ENCODE measurements at regions not wholly inside any gene's neighbourhood (a gene's known extent, or its start where the extent isn't known, plus 50 kb on each side); places are given as distances from the start of the nearest gene placed in this dataset.

- ATAC-seq = no peak
- CTCF ChIA-PET = no interaction called here
- peaks cover 19% of the 10 kb centered on the region for H3K9me3 Mint-ChIP-seq
Measured at GRCh38 chr1:177772386-177772960, 197.4 kb downstream of the SEC16B start.

GRCh38 chr1:177771688-177772087, 198.2 kb downstream of the SEC16B start:
- H3K27me3 Mint-ChIP-seq = no peaks in the 10 kb centered on the region
- no peak for TF ChIP-seq CTCF (IDR thresholded peaks at IDR 0.05)
- no peak overlapping the region for H3K27ac Mint-ChIP-seq
- H3K9me3 Mint-ChIP-seq = peaks cover 19% of the 10 kb centered on the region
- intact Hi-C loops (cut with micrococcal nuclease) = no loop called here
- POLR2A ChIA-PET = no interaction called here
- DNase-seq (no peak), ATAC-seq (no peak)
- H3K36me3 Mint-ChIP-seq (ENCODE audit: low read depth) = no peaks in the 10 kb centered on the region
- no peak overlapping the region for H3K4me3 Mint-ChIP-seq
- CTCF ChIA-PET = no interaction called here
- H3K4me1 Mint-ChIP-seq (ENCODE audit: low read depth) = no peaks in the 10 kb centered on the region

More at GRCh38 chr1:177772386-177772960, 197.4 kb downstream of the SEC16B start:
- POLR2A ChIA-PET = no interaction called here
- no peak overlapping the region for H3K4me3 Mint-ChIP-seq
- H3K27ac Mint-ChIP-seq = no peak overlapping the region
- no peaks in the 10 kb centered on the region for H3K4me1 Mint-ChIP-seq (ENCODE audit: low read depth)
- TF ChIP-seq CTCF (IDR thresholded peaks at IDR 0.05) = no peak
- no peaks in the 10 kb centered on the region for H3K36me3 Mint-ChIP-seq (ENCODE audit: low read depth)
- intact Hi-C loops (cut with micrococcal nuclease) = no loop called here
- no peak for DNase-seq
- H3K27me3 Mint-ChIP-seq = no peaks in the 10 kb centered on the region

GRCh38 chr1:177770096-177770495, 199.8 kb downstream of the SEC16B start:
- CTCF ChIA-PET = no interaction called here
- no peak for DNase-seq
- no peak overlapping the region for H3K27ac Mint-ChIP-seq

GRCh38 chr1:177755851-177756560, 213.9 kb downstream of the SEC16B start:
- DNase-seq (no peak), ATAC-seq (no peak)
- peaks cover 5% of the 10 kb centered on the region for H3K9me3 Mint-ChIP-seq
- H3K27ac Mint-ChIP-seq = no peak overlapping the region
- POLR2A ChIA-PET = no interaction called here
- CTCF ChIA-PET = no interaction called here
- TF ChIP-seq CTCF (IDR thresholded peaks at IDR 0.05) = no peak
- H3K4me3 Mint-ChIP-seq = no peak overlapping the region
- no peaks in the 10 kb centered on the region for H3K36me3 Mint-ChIP-seq (ENCODE audit: low read depth)
- H3K4me1 Mint-ChIP-seq (ENCODE audit: low read depth) = no peaks in the 10 kb centered on the region
- intact Hi-C loops (cut with micrococcal nuclease) = no loop called here
- H3K27me3 Mint-ChIP-seq = no peaks in the 10 kb centered on the region

More at GRCh38 chr1:177770096-177770495, 199.8 kb downstream of the SEC16B start:
- Mint-ChIP-seq H3K4me3 (no peak overlapping the region), H3K27me3 (no peaks in the 10 kb centered on the region), H3K36me3 (ENCODE audit: low read depth) (no peaks in the 10 kb centered on the region), H3K9me3 (peaks cover 19% of the 10 kb centered on the region), H3K4me1 (ENCODE audit: low read depth) (no peaks in the 10 kb centered on the region)
- POLR2A ChIA-PET = no interaction called here
- intact Hi-C loops (cut with micrococcal nuclease) = no loop called here
- no peak for TF ChIP-seq CTCF (IDR thresholded peaks at IDR 0.05)
- no peak for ATAC-seq

- ChIA-PET POLR2A (no interaction called here), CTCF (no interaction called here)
- no peak for ATAC-seq
- no peak for TF ChIP-seq CTCF (IDR thresholded peaks at IDR 0.05)
- intact Hi-C loops (cut with micrococcal nuclease) = no loop called here
- H3K27ac Mint-ChIP-seq = no peak overlapping the region
- H3K27me3 Mint-ChIP-seq = no peaks in the 10 kb centered on the region
- H3K36me3 Mint-ChIP-seq (ENCODE audit: low read depth) = no peaks in the 10 kb centered on the region
- peaks cover 5% of the 10 kb centered on the region for H3K9me3 Mint-ChIP-seq
- DNase-seq = no peak
- no peaks in the 10 kb centered on the region for H3K4me1 Mint-ChIP-seq (ENCODE audit: low read depth)
- H3K4me3 Mint-ChIP-seq = no peak overlapping the region
Measured at GRCh38 chr1:177754603-177755002, 215.3 kb downstream of the SEC16B start.

Measured in activated CD8-positive, alpha-beta T cell treated with anti-CD3 and anti-CD28 coated beads for 36 hours (primary cell).